ENCODE measurements at regions not wholly inside any gene's neighbourhood (a gene's known extent, or its start where the extent isn't known, plus 50 kb on each side); places are given as distances from the start of the nearest gene placed in this dataset.
A peak's percentile ranks its signal among the peaks of the same experiment; 100 is the strongest.

DNA sequence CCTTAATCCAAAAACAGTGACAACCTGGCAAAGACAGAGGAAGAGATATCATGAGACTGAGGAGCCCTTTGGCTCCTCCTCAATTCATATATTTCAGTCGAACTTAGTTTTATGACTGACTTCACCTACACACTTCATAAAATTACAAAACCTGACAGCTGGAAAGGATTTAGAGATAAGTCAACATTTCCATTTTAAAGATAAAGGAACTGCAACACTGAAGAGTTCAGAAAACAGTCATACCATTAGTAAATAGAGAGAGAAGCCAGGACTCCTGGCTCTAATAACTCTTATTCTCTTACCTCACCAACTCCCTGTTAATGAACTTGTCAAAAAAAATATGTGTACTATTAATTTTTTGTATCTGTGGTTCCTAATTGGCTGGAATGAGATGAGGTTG is 141.0 kb upstream of the COL1A2 start:
- H3K4me3 ChIP-seq (ENCODE audit: low read depth, low read length), result no peak overlapping the region
- DNase-seq (ENCODE audit: low read depth), result no peak
- TF ChIP-seq, protein P1, sequence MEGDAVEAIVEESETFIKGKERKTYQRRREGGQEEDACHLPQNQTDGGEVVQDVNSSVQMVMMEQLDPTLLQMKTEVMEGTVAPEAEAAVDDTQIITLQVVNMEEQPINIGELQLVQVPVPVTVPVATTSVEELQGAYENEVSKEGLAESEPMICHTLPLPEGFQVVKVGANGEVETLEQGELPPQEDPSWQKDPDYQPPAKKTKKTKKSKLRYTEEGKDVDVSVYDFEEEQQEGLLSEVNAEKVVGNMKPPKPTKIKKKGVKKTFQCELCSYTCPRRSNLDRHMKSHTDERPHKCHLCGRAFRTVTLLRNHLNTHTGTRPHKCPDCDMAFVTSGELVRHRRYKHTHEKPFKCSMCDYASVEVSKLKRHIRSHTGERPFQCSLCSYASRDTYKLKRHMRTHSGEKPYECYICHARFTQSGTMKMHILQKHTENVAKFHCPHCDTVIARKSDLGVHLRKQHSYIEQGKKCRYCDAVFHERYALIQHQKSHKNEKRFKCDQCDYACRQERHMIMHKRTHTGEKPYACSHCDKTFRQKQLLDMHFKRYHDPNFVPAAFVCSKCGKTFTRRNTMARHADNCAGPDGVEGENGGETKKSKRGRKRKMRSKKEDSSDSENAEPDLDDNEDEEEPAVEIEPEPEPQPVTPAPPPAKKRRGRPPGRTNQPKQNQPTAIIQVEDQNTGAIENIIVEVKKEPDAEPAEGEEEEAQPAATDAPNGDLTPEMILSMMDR (conservative IDR thresholded peaks at IDR 0.05; ENCODE audit: low read depth, low read length), result no peak

DNA sequence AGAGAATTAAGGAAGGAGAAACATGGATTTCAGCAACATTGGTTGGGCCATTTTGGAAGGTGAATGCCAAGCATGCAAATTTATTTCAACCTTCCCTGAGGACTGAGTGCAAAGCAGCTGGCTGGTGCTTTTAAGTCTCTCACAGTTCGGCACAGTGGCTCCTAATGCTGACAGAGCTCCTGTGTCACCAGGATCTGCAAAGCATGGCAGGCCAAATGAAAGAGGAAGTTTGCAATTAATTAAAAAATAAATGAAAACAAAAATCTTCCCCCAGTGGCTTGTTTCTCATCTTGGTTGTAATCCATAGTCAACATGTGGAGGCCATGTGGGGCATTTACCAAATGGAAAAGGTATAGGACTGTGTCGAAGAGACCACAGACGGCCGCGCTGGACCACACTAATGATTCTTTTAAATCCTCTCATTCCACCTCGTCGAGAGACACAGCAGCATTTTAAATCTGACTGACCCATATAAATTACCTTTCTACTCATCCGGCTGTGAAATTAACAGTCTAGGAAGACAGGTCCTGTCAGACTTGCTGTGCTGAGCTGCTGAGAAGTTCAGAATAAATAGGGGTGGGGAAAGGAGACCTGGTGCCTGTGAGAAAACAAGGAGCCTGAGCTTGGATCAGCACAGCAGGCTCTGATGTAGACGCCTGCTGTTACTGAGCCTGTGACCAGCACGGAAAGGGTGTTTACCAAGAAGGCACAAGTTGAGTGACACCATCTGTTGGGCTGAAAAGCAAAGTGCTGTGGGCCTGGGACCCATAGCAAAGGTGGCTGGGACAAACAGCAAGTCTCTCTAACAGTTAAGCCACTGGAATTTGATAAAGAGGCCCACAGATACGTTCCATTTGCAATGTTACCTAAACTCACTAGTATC is 136.0 kb upstream of the COL1A2 start:
- H3K4me3 ChIP-seq (ENCODE audit: low read depth, low read length), result no peak overlapping the region
- TF ChIP-seq, protein P1 (conservative IDR thresholded peaks at IDR 0.05; ENCODE audit: low read depth, low read length), result no peak
- no peak for DNase-seq (ENCODE audit: low read depth)

DNA sequence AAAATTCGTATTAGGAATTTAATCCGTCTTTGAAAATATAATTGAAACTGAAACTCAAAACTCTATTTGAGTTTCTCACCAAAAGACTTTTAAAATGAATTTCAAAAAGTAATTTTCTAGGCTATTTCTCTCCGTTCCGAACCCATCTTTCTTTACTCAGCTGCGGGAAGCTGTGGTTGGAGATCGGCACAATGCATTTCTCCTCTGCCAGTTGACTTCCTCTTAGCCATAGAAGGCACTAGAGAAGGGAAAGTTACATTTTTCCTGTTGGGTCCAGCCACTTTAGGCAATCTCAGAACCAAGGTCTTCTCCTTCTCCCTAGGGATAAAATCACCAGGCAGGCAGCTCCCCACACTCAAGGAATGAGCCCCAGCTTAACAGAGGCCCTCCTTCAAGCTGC is 133.6 kb upstream of the COL1A2 start:
- DNase-seq (ENCODE audit: low read depth), result no peak
- TF ChIP-seq, protein P1 (conservative IDR thresholded peaks at IDR 0.05; ENCODE audit: low read depth, low read length), result no peak
- H3K4me3 ChIP-seq (ENCODE audit: low read depth, low read length), result no peak overlapping the region

DNA sequence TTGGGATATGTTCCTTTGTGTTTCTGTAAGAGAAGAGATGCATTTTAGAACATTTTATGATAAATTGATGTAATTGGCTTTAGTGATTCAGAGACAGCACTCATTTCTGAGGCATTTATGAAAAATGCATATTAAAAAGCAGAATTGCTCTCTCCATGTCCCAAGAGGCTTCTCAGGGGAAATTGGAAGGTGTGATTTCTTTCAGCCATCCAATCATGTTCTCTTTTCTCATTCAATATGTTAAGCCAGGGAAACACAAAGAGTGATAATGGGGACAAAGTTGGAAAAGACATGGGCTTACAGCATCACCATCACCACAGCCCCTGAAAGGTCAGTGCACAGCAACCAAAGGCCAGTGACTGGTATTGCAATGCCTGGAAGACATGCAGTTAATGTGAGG is 129.9 kb upstream of the COL1A2 start:
- no peak for DNase-seq (ENCODE audit: low read depth)
- H3K4me3 ChIP-seq (ENCODE audit: low read depth, low read length), result no peak overlapping the region
- TF ChIP-seq, protein P1 (conservative IDR thresholded peaks at IDR 0.05; ENCODE audit: low read depth, low read length), result no peak

DNA sequence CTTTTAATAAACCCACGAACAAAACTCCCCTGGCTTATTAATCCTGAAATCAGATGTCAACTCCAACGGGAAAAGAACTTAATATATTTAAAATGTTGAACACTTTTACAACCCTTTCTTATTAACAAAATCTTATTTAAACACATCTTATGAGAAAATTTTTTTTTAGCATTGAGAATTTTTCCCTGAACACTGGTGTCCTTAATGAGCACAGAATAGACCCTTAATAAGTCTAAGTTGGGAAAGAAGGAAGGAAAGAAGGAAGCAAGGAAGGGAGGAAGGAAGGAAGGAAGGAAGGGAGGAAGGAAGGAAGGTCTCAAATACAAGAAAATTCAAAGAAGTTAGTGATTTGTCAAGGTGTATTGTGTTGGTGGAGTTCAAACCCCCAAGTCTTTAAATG is 129.2 kb upstream of the COL1A2 start:
- H3K4me3 ChIP-seq (ENCODE audit: low read depth, low read length), result no peak overlapping the region

DNA sequence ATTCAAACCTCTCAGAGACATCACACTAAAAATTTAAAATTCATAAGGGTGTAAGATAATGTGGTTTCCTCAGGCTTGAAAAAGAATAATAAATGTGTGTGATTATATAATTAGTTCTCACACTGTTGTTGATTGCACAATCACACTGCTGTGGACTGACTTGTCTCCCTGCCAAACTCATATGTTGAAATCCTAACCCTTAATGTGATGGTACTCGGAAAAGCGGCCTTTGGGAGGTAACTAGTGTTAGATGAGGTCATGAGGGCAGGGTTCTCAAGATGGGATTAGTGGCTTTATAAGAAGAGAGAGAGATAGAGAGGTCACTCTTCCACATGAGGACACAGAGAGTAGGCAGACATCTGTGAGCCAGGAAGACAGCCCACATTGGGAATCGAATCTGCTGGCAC is 128.5 kb upstream of the COL1A2 start:
- peak; percentile 52 for DNase-seq (ENCODE audit: low read depth)

More for the DNA sequence above, 129.2 kb upstream of the COL1A2 start:
- TF ChIP-seq, protein P1 (conservative IDR thresholded peaks at IDR 0.05; ENCODE audit: low read depth, low read length), result no peak
- DNase-seq (ENCODE audit: low read depth), result no peak

More for the DNA sequence above, 128.5 kb upstream of the COL1A2 start:
- TF ChIP-seq, protein P1 (conservative IDR thresholded peaks at IDR 0.05; ENCODE audit: low read depth, low read length), result no peak
- H3K4me3 ChIP-seq (ENCODE audit: low read depth, low read length), result no peak overlapping the region

Data from epithelial cell of proximal tubule (primary cell).